Peyer's patch (tissue), 4 donors: ENCODE measurements at regions not wholly inside any gene's neighbourhood (a gene's known extent, or its start where the extent isn't known, plus 50 kb on each side); places are given as distances from the start of the nearest gene placed in this dataset.

Experiments
- POLR2A ChIP-seq, 2 donors: fragments of 450-650 bp; IDR thresholded peaks; one replicate each; pipeline ENCODE4 v1.5.1; 2017; ENCODE audit warnings: antibody characterized with exemption in 2 of 2, mild to moderate bottlenecking in 2 of 2, moderate library complexity in 2 of 2
- TF ChIP-seq, protein P1 (sequence below), 6 experiments: fragments of 450-650 bp in 4 of 6; fragments of 200-600 bp in 2 of 6; sonication (generic) in 1 of 6; IDR thresholded peaks; one replicate each; pipeline ENCODE4 v1.5.1; 2017 to 2019; ENCODE audit warnings: antibody characterized with exemption in 6 of 6, mild to moderate bottlenecking in 3 of 6, moderate library complexity in 1 of 6

GRCh38 chr9:27864644-27865438 lies 291.6 kb upstream of the C9orf72 start:
- TF ChIP-seq, protein P1, sequence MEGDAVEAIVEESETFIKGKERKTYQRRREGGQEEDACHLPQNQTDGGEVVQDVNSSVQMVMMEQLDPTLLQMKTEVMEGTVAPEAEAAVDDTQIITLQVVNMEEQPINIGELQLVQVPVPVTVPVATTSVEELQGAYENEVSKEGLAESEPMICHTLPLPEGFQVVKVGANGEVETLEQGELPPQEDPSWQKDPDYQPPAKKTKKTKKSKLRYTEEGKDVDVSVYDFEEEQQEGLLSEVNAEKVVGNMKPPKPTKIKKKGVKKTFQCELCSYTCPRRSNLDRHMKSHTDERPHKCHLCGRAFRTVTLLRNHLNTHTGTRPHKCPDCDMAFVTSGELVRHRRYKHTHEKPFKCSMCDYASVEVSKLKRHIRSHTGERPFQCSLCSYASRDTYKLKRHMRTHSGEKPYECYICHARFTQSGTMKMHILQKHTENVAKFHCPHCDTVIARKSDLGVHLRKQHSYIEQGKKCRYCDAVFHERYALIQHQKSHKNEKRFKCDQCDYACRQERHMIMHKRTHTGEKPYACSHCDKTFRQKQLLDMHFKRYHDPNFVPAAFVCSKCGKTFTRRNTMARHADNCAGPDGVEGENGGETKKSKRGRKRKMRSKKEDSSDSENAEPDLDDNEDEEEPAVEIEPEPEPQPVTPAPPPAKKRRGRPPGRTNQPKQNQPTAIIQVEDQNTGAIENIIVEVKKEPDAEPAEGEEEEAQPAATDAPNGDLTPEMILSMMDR (IDR thresholded peaks at IDR 0.05): no peak
- no peak for TF ChIP-seq POLR2A (IDR thresholded peaks at IDR 0.05)
